GM23248 (cell line): ENCODE measurements at regions not wholly inside any gene's neighbourhood (a gene's known extent, or its start where the extent isn't known, plus 50 kb on each side); places are given as distances from the start of the nearest gene placed in this dataset.

Source experiments
- DNase-seq: peaks from one replicate; pipeline ENCODE4 v3.0.0-alpha.2; 2015
- H2AFZ ChIP-seq: fragments of 200-600 bp; sonication (generic); 2 replicates; pipeline ENCODE4 v1.6.1; 2016; ENCODE audit warnings: antibody characterized with exemption
- H3F3A ChIP-seq: fragments of 200-600 bp; sonication (generic); 2 replicates; pipeline ENCODE4 v1.6.1; 2016; ENCODE audit warnings: mild to moderate bottlenecking, antibody characterized with exemption, mixed run types; ENCODE audit not compliant: insufficient read depth
- H3K27ac ChIP-seq: fragments of 200-600 bp; sonication (generic); 2 replicates; pipeline ENCODE4 v1.5.1; 2016; ENCODE audit warnings: mild to moderate bottlenecking
- H3K27me3 ChIP-seq: fragments of 200-600 bp; sonication (generic); replicated peaks from 2 replicates; pipeline ENCODE4 v1.6.1; 2016; ENCODE audit warnings: mild to moderate bottlenecking; ENCODE audit not compliant: insufficient read depth
- H3K36me3 ChIP-seq: fragments of 200-600 bp; sonication (generic); 2 replicates; pipeline ENCODE4 v1.6.1; 2016; ENCODE audit warnings: low read depth, mild to moderate bottlenecking
- H3K4me1 ChIP-seq: fragments of 200-600 bp; sonication (generic); 2 replicates; pipeline ENCODE4 v1.6.1; 2016; ENCODE audit warnings: mild to moderate bottlenecking; ENCODE audit not compliant: insufficient read depth
- H3K4me2 ChIP-seq: fragments of 200-600 bp; sonication (generic); one replicate; pipeline ENCODE4 v1.6.1; 2016; ENCODE audit warnings: mild to moderate bottlenecking; ENCODE audit not compliant: unreplicated experiment
- H3K4me3 ChIP-seq: fragments of 200-600 bp; sonication (generic); 2 replicates; pipeline ENCODE4 v1.5.1; 2016; ENCODE audit warnings: mild to moderate bottlenecking
- H3K79me2 ChIP-seq: fragments of 200-600 bp; sonication (generic); 2 replicates; pipeline ENCODE4 v1.6.1; 2016; ENCODE audit warnings: mild to moderate bottlenecking; ENCODE audit not compliant: insufficient read depth
- H3K9ac ChIP-seq: fragments of 200-600 bp; sonication (generic); 2 replicates; pipeline ENCODE4 v1.6.1; 2016; ENCODE audit warnings: mild to moderate bottlenecking
- H3K9me2 ChIP-seq: fragments of 200-600 bp; sonication (generic); 2 replicates; pipeline ENCODE4 v1.6.1; 2016; ENCODE audit warnings: mixed run types, mild to moderate bottlenecking, moderate library complexity; ENCODE audit not compliant: insufficient read depth
- H3K9me3 ChIP-seq: fragments of 200-600 bp; sonication (generic); one replicate; pipeline ENCODE4 v1.6.1; 2017; ENCODE audit warnings: low read depth
- H4K20me1 ChIP-seq: fragments of 200-600 bp; sonication (generic); 2 replicates; pipeline ENCODE4 v1.6.0; 2016; ENCODE audit not compliant: insufficient read depth
- EZH2 ChIP-seq: fragments of 200-600 bp; sonication (generic); IDR thresholded peaks from 2 replicates; pipeline ENCODE4 v1.6.1; 2018; ENCODE audit warnings: antibody characterized with exemption, mild to moderate bottlenecking; ENCODE audit not compliant: insufficient read depth, poor library complexity, severe bottlenecking
- EZH2phosphoT487 ChIP-seq: fragments of 200-600 bp; sonication (generic); IDR thresholded peaks from 2 replicates; pipeline ENCODE4 v1.6.1; 2018; ENCODE audit warnings: antibody characterized with exemption, moderate library complexity, mild to moderate bottlenecking, low read depth; ENCODE audit not compliant: insufficient read depth
- WGBS, 2 experiments: methylation state at CpG; one replicate each; pipeline ENCODE4 v1.1.6; 2015 to 2017; ENCODE audit warnings: low lambda C conversion rate in 2 of 2, low coverage in 1 of 2; ENCODE audit errors: missing lambda C conversion rate in 2 of 2; 5-methylcytosine and 5-hydroxymethylcytosine counted together
- in situ Hi-C: fragments of 300-500 bp; cut with MboI; formaldehyde crosslinking; loops from 2 replicates; pipeline ENCODE4 v1.15.0; 2020

GRCh38 chr4:175346376-175346775 is 428.2 kb downstream of the ADAM29 start:
- H3K4me1 ChIP-seq = no peaks in the 10 kb centered on the region
- no peak overlapping the region for H2AFZ ChIP-seq
- DNase-seq = no peak
- H3K9me3 ChIP-seq = no peaks in the 10 kb centered on the region
- no peak for TF ChIP-seq EZH2phosphoT487
- no peak for TF ChIP-seq EZH2
- H3K79me2 ChIP-seq = no peaks in the 10 kb centered on the region
- no peaks in the 10 kb centered on the region; the same call in 1 of the 2 replicates for H3K27me3 ChIP-seq
- H4K20me1 ChIP-seq = no peaks in the 10 kb centered on the region
- in situ Hi-C loops = no loop called here
- H3K4me3 ChIP-seq = no peak overlapping the region
- H3F3A ChIP-seq = no peaks in the 10 kb centered on the region
- H3K27ac ChIP-seq = no peak overlapping the region
- no peak overlapping the region for H3K9ac ChIP-seq
- no peak overlapping the region for H3K4me2 ChIP-seq
- 49 to 60% methylated on average over 2 of the region's 2 CpGs for WGBS, 2 experiments
- no peaks in the 10 kb centered on the region for H3K36me3 ChIP-seq
- no peaks in the 10 kb centered on the region for H3K9me2 ChIP-seq

- no peaks in the 10 kb centered on the region for H3K4me1 ChIP-seq
- H3K9me2 ChIP-seq = no peaks in the 10 kb centered on the region
- no peak overlapping the region for H2AFZ ChIP-seq
- TF ChIP-seq EZH2phosphoT487 = no peak
- TF ChIP-seq EZH2 = no peak
- in situ Hi-C loops = no loop called here
- no peaks in the 10 kb centered on the region for H4K20me1 ChIP-seq
- no peak for DNase-seq
- H3F3A ChIP-seq = no peaks in the 10 kb centered on the region
- H3K9me3 ChIP-seq = no peaks in the 10 kb centered on the region
- H3K79me2 ChIP-seq = no peaks in the 10 kb centered on the region
- no peak overlapping the region for H3K9ac ChIP-seq
- H3K36me3 ChIP-seq = no peaks in the 10 kb centered on the region
- no peak overlapping the region for H3K27ac ChIP-seq
- H3K4me2 ChIP-seq = no peak overlapping the region
- H3K4me3 ChIP-seq = no peak overlapping the region
- WGBS, 2 experiments = 21 to 25% methylated on average over 3 of the region's 3 CpGs
- no peaks in the 10 kb centered on the region; the same call in 1 of the 2 replicates for H3K27me3 ChIP-seq
Observed at GRCh38 chr4:175350246-175350645, 432.1 kb downstream of the ADAM29 start.

- Histone ChIP-seq H4K20me1 (no peaks in the 10 kb centered on the region), H3K4me1 (no peaks in the 10 kb centered on the region), H3K9me3 (no peaks in the 10 kb centered on the region), H3K36me3 (no peaks in the 10 kb centered on the region), H3K4me2 (no peak overlapping the region), H3K27ac (no peak overlapping the region), H3K9ac (no peak overlapping the region), H3K79me2 (no peaks in the 10 kb centered on the region), H3K4me3 (no peak overlapping the region), H3K27me3 (no peaks in the 10 kb centered on the region; the same call in 1 of the 2 replicates), H2AFZ (no peak overlapping the region), H3K9me2 (no peaks in the 10 kb centered on the region), H3F3A (no peaks in the 10 kb centered on the region)
- no peak for DNase-seq
- in situ Hi-C loops = no loop called here
- WGBS, 2 experiments = 52 to 56% methylated on average over 2 of the region's 2 CpGs
- TF ChIP-seq EZH2phosphoT487 (no peak), EZH2 (no peak)
Observed at GRCh38 chr4:175351473-175351872, 433.3 kb downstream of the ADAM29 start.

- Histone ChIP-seq H3K79me2 (no peaks in the 10 kb centered on the region), H3K4me3 (no peak overlapping the region), H3K4me2 (no peak overlapping the region), H3K4me1 (no peaks in the 10 kb centered on the region), H3F3A (peaks cover 4% of the 10 kb centered on the region; the same call in 1 of the 2 replicates), H2AFZ (peak overlapping the region; percentile 53; the same call in 1 of the 2 replicates), H4K20me1 (no peaks in the 10 kb centered on the region), H3K27me3 (no peaks in the 10 kb centered on the region), H3K9ac (no peak overlapping the region), H3K27ac (no peak overlapping the region), H3K36me3 (no peaks in the 10 kb centered on the region), H3K9me2 (no peaks in the 10 kb centered on the region), H3K9me3 (no peaks in the 10 kb centered on the region)
- WGBS, 2 experiments = 31% methylated on average over 6 of the region's 6 CpGs
- TF ChIP-seq EZH2 (no peak), EZH2phosphoT487 (no peak)
- in situ Hi-C loops = no loop called here
- DNase-seq = peak; percentile 72
Observed at GRCh38 chr4:175369087-175369486, 443.0 kb downstream of the GPM6A start.

- in situ Hi-C loops = no loop called here
- Histone ChIP-seq H3K4me3 (no peak overlapping the region), H3K27ac (no peak overlapping the region), H3K9ac (no peak overlapping the region), H3K27me3 (no peaks in the 10 kb centered on the region), H4K20me1 (no peaks in the 10 kb centered on the region), H3K79me2 (no peaks in the 10 kb centered on the region), H3K4me1 (no peaks in the 10 kb centered on the region), H3K9me2 (no peaks in the 10 kb centered on the region), H3K4me2 (no peak overlapping the region), H3F3A (peaks cover 4% of the 10 kb centered on the region; the same call in 1 of the 2 replicates), H3K9me3 (no peaks in the 10 kb centered on the region), H2AFZ (no peak overlapping the region), H3K36me3 (no peaks in the 10 kb centered on the region)
- 21 to 50% methylated on average over 1 of the region's 1 CpG for WGBS, 2 experiments
- no peak for TF ChIP-seq EZH2
- no peak for TF ChIP-seq EZH2phosphoT487
- DNase-seq = no peak
Observed at GRCh38 chr4:175371091-175371490, 441.0 kb downstream of the GPM6A start.
